NCI-H2107 treated with DMSO at 0.1 percent for 48 hours (cell line): ENCODE measurements at regions not wholly inside any gene's neighbourhood (a gene's known extent, or its start where the extent isn't known, plus 50 kb on each side); places are given as distances from the start of the nearest gene placed in this dataset.
"Not testable (repeated sequence)": the region's sequence is repeated elsewhere in the genome, so short reads cannot be mapped to it uniquely, and the experiment has no call there.

Experiments
- DNase-seq: peaks from one replicate; lab custom pipeline; 2025; ENCODE audit not compliant: unreplicated experiment; lab: John Stamatoyannopoulos, UW

- no peak for DNase-seq
These were observed 477.5 kb upstream of the RGS6 start for GRCh38 chr14:71454513-71455332.

GRCh38 chr14:71460091-71460490, 472.1 kb upstream of the RGS6 start:
- DNase-seq, result no peak

GRCh38 chr14:71461617-71462016, 470.6 kb upstream of the RGS6 start:
- not testable (repeated sequence) for DNase-seq

- DNase-seq, result no peak
These were observed 468.4 kb upstream of the RGS6 start for GRCh38 chr14:71463807-71464206.

GRCh38 chr14:71464840-71465239, 467.4 kb upstream of the RGS6 start:
- DNase-seq, result no peak

- no peak for DNase-seq
These were observed 466.9 kb upstream of the RGS6 start for GRCh38 chr14:71465316-71465715.

GRCh38 chr14:71466251-71466650, 466.0 kb upstream of the RGS6 start:
- DNase-seq, result no peak

GRCh38 chr14:71466946-71467345, 465.3 kb upstream of the RGS6 start:
- no peak for DNase-seq

GRCh38 chr14:71467361-71467811, 464.8 kb upstream of the RGS6 start:
- DNase-seq, result no peak

- no peak for DNase-seq
These were observed 463.5 kb upstream of the RGS6 start for GRCh38 chr14:71468701-71469100.

GRCh38 chr14:71469643-71470335, 462.4 kb upstream of the RGS6 start:
- no peak for DNase-seq

GRCh38 chr14:71471634-71472355, 460.4 kb upstream of the RGS6 start:
- DNase-seq, result no peak

- peak; percentile 39 for DNase-seq
These were observed 459.6 kb upstream of the RGS6 start for GRCh38 chr14:71472356-71473340.

- DNase-seq, result no peak
These were observed 458.4 kb upstream of the RGS6 start for GRCh38 chr14:71473843-71474242.

- DNase-seq, result peak; percentile 91
These were observed 457.6 kb upstream of the RGS6 start for GRCh38 chr14:71474301-71475265.

GRCh38 chr14:71475916-71476315, 456.3 kb upstream of the RGS6 start:
- DNase-seq, result no peak

GRCh38 chr14:71478542-71478941, 453.7 kb upstream of the RGS6 start:
- no peak for DNase-seq

- DNase-seq, result no peak
These were observed 451.1 kb upstream of the RGS6 start for GRCh38 chr14:71481021-71481654.

GRCh38 chr14:71482671-71483070, 449.6 kb upstream of the RGS6 start:
- no peak for DNase-seq
